Activated gamma-delta T cell treated with Interleukin-2 at 50 U/mL for 16 hours (primary cell): ENCODE measurements at regions not wholly inside any gene's neighbourhood (a gene's known extent, or its start where the extent isn't known, plus 50 kb on each side); places are given as distances from the start of the nearest gene placed in this dataset.

Source experiments
- DNase-seq: peaks from one replicate; pipeline ENCODE4 v3.0.0-alpha.2; 2020

GRCh38 chr14:97215263-97215969, 418.2 kb downstream of the VRK1 start:
- no peak for DNase-seq

DNA sequence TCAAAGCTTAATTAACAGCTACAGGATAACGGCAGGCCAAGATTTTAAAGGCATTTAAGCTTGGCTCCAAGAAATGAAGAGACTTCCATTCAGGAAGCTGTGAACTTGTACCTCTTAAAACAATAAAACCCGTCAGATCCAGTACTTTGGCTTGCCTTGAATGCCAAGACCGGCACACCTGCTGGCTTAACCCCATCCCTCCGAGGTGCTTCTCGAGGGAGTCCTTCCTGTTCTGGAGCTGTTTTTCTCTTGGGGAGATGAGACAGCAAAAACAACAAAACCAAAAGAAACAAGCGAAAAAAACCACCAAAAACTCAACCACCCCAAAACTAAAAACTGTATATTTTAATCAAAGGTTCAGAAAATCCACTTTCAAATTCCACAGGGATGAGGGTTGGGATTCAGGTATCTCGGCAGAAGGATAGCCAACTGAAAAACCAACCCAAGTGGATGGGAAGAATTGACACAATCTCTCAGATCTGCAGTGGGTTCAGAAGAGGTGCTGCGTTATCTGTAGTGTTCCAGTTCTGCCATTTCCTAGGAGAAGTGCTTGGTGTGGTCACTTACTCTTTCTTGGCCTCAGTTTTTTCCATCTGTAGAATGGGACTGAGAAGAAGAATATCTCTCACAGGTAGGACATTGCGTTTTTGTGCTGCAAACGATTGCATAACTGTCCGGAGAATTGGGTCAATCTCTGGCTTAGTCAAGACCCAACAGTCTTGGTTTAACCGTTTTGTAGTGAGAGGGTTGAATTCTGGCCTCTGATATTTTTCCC, 420.1 kb downstream of the VRK1 start:
- DNase-seq: no peak

DNA sequence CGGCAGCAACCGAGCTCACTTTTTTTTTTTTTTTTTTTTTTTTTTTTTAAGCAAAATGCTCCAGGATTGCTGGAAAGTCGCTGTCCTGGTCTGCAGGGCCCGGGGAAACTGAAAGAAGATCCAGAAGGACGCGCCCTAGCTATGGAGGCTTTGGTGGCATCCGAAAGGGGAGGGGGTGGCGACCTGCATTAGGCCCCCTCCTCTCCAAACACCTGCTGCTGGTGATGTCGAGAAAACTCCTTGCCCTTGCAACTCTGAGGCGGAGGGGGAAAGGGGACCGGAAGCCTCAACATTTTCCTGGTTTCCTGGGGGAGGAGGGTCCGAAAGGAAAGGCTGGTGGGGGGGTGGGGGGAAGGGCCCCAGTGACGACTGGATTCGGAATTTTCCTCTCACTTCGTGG, 421.1 kb downstream of the VRK1 start:
- DNase-seq: no peak

DNA sequence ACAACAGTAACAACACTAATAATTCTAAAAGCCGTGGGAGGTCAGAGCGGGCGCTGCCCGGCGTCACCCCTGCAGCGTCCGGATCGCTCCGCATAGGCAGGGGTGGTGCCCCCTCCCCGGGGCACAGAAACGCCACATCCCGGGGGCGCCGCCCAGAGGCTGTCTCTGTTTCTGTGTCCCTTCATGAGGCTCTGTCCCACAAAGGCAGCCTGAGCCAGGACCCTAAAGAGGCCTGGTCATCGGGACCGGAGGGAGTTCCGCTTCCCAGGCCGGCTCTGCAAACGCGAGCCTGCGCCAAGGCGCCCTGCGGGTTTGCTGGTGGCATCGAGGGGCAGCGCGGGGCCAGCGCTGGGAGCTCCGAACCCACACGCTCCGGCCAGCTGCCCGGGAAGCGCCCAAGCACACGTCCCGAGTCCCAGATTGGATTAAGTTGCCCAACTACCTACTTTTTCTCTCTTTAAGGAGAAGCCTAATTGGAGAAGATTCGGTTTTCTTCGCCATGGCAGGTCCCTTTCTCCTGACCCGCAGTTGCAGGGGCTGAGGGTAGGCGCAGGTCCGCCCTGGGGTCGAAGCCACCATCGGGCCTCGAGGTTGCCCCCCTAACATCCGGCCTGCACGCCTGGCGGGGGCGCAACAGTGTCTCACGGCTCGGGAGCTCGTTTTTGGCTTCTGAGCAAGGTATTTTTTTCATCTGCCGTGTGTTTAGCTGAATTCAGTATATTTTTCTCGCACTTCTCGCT, 421.7 kb downstream of the VRK1 start:
- DNase-seq: peak; percentile 29

DNA sequence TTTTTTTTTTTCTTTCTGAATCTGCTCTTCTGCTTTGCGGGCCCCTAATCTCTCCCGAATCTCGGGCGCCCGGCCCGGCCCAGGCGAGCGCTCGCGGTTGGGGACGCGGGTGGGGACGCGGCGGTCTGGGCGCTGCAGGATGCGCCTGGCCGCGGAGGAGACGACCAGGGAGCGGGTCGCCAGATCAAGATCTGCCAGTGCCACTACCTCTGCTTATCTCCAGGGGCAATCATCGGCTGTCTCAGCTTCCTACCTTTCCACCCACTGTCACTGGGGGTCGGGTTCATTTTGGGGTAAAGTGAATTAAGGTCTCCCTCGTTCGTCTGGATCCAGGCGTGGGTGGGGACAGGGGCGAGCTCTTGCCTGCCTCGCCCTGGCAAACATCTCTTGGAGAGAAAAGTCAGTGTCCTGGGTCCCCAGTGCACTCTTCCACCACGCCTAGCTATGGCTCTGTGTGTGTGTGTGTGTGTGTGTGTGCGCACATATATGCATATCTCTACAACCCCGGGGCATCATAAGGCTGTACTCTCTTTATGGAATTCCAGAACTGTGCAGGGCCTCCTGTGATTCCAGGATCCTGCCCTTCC, 422.3 kb downstream of the VRK1 start:
- peak; percentile 10 for DNase-seq

DNA sequence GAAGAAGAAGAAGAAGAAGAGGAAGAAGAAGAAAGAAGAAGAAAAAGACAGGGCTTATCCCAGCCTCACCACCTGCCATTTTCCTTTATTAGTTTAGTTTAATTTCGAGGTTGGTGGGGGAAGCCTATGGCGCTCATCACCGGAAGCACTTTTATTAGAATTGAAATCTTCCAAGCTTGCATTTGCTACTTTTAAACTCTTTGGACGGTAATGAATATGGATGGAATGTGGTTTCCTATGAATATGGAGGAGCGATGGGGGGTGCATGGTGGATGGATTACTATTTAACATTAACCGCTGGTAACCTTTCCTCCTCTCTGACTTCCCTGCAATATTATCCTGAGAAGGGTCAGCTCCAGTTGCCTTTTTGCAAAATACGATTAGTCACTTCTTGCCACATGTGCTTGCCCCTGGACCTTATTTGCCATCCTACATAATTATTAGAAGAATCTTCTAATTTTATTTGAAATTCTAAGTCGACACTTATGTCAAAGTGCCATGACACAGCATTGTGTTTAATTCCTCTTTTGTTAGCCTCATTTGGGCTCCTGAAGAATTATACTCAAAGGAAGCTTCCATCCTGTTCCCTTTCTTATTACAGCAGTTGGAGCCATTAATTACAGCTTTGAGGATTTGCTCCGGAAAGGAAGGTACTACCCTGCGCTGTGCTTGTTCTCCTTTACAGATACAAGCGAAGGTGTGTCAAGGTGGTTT, 424.5 kb downstream of the VRK1 start:
- DNase-seq: no peak

- no peak for DNase-seq
These were observed 426.8 kb downstream of the VRK1 start for GRCh38 chr14:97224016-97224415.

- DNase-seq: no peak
These were observed 432.9 kb downstream of the VRK1 start for GRCh38 chr14:97230051-97230450.

GRCh38 chr14:97233319-97233985, 436.3 kb downstream of the VRK1 start:
- no peak for DNase-seq

DNA sequence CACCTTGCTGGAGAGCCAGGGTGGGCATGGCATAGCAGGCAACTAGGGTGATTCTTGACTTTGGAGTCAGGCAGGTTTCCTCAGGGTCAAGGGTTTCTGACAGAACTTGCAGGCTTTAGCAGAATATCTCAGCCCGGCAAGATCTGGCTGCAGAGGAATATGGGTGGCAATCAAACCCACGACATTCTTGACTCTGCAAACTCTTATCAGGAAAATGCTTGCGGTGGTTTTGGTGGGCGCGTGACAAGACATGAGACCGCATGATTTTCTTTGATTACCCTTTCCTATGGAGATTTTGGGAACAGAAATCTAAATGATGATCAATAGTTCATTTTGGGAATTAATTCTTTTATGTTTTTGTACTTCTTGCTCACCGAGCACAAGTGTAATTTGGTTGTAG, 449.5 kb downstream of the VRK1 start:
- no peak for DNase-seq

DNA sequence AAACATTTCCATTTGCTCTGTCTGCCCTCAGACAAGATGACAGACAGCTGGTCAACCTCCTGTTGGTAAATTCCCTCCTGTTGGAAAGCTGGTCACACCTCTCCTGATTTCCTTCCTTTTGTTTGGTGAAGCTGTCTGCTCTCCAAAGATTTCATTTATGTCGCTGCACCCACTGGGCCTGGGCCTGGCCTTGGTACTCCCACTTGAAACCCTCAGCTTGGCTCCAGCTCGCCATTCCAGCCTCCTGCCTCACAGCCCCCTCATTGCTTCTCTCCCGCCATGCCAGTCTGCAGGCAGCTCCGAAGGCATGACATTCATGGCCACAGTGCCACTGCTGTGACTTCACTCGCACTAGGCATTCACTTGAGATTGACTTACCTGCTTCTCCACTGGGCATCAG, 451.8 kb downstream of the VRK1 start:
- DNase-seq: no peak

DNA sequence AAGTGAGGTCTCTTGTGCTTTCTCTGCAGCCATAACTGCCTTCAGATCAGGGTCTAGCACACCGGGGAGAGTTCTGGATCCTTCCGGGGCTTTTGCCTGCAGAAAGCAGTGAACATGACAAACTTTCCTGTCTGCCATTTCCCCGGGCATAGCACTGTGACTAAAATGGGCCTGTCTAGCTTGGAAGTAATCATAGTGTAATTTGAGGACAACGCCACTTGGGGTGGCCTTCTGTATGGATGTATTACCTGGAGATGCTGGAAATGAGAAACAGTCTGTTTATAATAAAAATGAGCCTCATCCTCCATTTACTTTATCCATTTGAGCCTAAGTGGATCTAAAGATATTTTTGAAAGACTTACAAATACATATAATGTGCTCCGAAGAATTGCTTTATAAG, 453.7 kb downstream of the VRK1 start:
- no peak for DNase-seq

GRCh38 chr14:97251491-97252155, 454.4 kb downstream of the VRK1 start:
- no peak for DNase-seq

DNA sequence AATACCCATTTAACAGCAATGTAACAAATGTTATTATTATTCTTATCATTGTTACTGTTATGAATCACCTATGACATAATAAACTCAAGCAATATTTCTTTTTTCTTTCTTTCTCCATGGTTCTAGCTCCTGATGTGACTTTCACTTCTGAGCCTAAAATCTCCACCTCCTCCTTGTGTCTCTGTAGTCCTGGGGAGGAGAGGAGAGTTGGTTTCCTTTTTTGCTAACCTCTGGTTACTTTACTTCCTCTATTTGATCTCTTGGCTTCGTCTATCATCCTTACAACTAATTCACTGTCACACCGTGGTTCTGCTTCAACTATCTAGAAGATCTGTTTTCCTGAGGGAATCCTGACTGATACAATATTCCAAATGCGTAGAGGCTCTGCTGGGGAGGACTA, 456.6 kb downstream of the VRK1 start:
- no peak for DNase-seq

- DNase-seq: no peak
These were observed 465.2 kb downstream of the VRK1 start for GRCh38 chr14:97262336-97262735.

DNA sequence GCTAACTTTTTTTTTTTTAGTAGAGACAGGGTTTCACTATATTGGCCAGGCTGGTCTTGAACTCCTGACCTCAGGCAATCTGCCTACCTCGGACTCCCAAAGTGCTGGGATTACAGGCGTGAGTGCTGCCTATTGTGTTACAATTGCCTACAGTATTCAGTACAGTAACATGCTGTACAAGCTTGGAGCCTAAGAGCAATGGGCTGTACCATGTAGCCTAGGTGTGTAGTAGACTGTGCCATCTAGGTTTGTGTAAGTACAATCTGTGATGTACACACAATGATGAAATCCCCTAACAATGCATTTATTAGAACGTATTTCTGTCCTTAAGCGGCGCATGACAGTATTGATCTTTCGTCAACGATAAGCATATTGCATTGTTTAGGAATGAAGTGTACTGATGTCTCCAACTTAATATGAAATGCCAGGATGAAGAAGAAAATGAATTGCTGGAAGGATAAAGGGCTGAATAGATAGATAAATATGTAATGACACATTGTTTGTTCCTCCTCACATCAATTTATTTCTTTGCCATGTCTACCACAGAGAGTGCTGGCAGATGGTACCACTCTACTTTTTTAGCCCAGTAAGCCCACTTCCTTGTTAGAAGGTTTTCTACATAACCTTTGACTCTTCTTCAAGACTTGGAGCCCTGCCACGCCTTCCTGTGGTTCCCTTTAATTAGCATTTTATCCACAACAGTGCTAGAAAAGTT, 467.5 kb downstream of the VRK1 start:
- DNase-seq: no peak

DNA sequence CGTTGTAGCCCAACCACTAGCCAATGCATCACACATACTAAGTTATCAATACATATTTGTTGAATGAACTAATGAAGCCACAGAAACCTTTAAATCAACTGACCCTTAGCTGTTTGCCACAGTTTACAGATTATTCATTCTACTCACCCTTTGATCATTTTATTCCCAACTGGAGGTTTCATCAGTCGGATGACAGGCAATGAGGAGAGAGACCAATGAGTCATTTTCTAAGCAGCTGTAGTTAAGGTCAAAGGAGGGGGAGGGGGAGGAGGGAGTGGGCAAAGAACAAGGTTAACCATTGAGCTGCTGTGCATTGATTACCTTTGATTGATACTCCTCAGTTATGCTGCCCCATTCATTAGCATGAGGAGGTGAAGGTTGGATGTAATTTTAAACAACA, 469.5 kb downstream of the VRK1 start:
- DNase-seq: no peak

GRCh38 chr14:97267509-97267908, 470.3 kb downstream of the VRK1 start:
- no peak for DNase-seq

- DNase-seq: no peak
These were observed 470.9 kb downstream of the VRK1 start for GRCh38 chr14:97268097-97268496.

- no peak for DNase-seq
These were observed 473.1 kb downstream of the VRK1 start for GRCh38 chr14:97270308-97270707.

DNA sequence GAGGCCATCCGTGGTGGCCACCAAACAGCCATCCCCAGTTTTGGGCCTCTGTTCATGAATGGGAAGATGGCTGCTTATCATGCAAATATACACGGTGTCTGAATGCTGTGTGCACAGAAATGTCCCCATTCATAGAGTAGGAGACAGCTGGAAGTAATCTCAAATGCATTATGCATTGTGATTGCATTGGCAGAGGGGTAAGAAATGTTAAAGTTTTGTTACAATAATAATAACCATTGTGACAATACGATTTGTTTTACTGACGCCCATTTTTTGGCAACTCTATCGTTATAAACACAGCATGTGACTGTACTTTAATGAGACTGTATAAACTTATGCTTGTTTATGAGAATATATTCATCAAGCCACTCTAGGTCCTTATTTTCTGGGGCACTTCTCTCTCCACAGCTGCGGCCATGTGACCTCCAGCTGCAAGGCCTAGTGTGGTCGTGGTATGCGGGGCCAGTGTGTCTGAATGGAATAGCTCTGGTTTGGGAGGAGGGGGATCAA, 474.3 kb downstream of the VRK1 start:
- no peak for DNase-seq
